Activated CD8-positive, alpha-beta T cell treated with anti-CD3 and anti-CD28 coated beads for 36 hours (primary cell): ENCODE measurements at regions not wholly inside any gene's neighbourhood (a gene's known extent, or its start where the extent isn't known, plus 50 kb on each side); places are given as distances from the start of the nearest gene placed in this dataset.

Experiments used
- ATAC-seq: fragments of 200-7000 bp; cut with Tn5 transposase; one replicate; pipeline ENCODE4 v1.10.0; 2021; ENCODE audit warnings: mild to moderate bottlenecking, moderate library complexity
- CTCF ChIA-PET: fragments of 350-600 bp; sonication (Branson Sonifier 250); formaldehyde crosslinking; loops from one replicate; lab custom pipeline; 2021; ENCODE audit warnings: antibody characterized with exemption; lab: Charles Lee
- POLR2A ChIA-PET: fragments of 350-600 bp; sonication (Branson Sonifier 250); formaldehyde crosslinking; loops from one replicate; lab custom pipeline; 2021; ENCODE audit warnings: antibody characterized with exemption; lab: Charles Lee
- DNase-seq: peaks from one replicate; pipeline ENCODE4 v3.0.0-alpha.2; 2020
- H3K27ac Mint-ChIP-seq: one replicate; pipeline ENCODE4 v1.8.0; 2021; ENCODE audit warnings: mild to moderate bottlenecking, mixed read lengths
- H3K27me3 Mint-ChIP-seq: one replicate; pipeline ENCODE4 v1.8.0; 2021; ENCODE audit warnings: mixed read lengths
- H3K36me3 Mint-ChIP-seq: one replicate; pipeline ENCODE4 v1.8.0; 2021; ENCODE audit warnings: low read depth, mixed read lengths
- H3K4me1 Mint-ChIP-seq: one replicate; pipeline ENCODE4 v1.8.0; 2021; ENCODE audit warnings: low read depth, mixed read lengths
- H3K4me3 Mint-ChIP-seq: one replicate; pipeline ENCODE4 v1.8.0; 2021; ENCODE audit warnings: mild to moderate bottlenecking, moderate library complexity, mixed read lengths
- H3K9me3 Mint-ChIP-seq: one replicate; pipeline ENCODE4 v1.8.0; 2021; ENCODE audit warnings: mixed read lengths
- CTCF ChIP-seq: fragments of 200-600 bp; IDR thresholded peaks from one replicate; pipeline ENCODE4 v1.8.0; 2022; ENCODE audit warnings: antibody characterized with exemption, mild to moderate bottlenecking
- intact Hi-C: fragments of 100-400 bp; cut with micrococcal nuclease; formaldehyde crosslinking; loops from one replicate; pipeline ENCODE4 v1.10.0; 2022

- Mint-ChIP-seq H3K9me3 (peaks cover 2% of the 10 kb centered on the region), H3K4me3 (no peak overlapping the region), H3K36me3 (no peaks in the 10 kb centered on the region), H3K27ac (no peak overlapping the region), H3K27me3 (no peaks in the 10 kb centered on the region), H3K4me1 (no peaks in the 10 kb centered on the region)
- TF ChIP-seq CTCF: no peak
- CTCF ChIA-PET: no interaction called here
- POLR2A ChIA-PET: no interaction called here
- no peak for DNase-seq
- intact Hi-C loops: no loop called here
- ATAC-seq: no peak
These were observed 726.5 kb upstream of the RIOK2 start for GRCh38 chr5:97909541-97909940.

GRCh38 chr5:97914483-97914882 is 731.4 kb upstream of the RIOK2 start:
- CTCF ChIA-PET: no interaction called here

GRCh38 chr5:97915106-97915505 is 732.1 kb upstream of the RIOK2 start:
- H3K9me3 Mint-ChIP-seq: no peaks in the 10 kb centered on the region
- DNase-seq: no peak
- no peak overlapping the region for H3K4me3 Mint-ChIP-seq
- intact Hi-C loops: no loop called here
- POLR2A ChIA-PET: no interaction called here
- no peaks in the 10 kb centered on the region for H3K27me3 Mint-ChIP-seq
- CTCF ChIA-PET: no interaction called here
- no peak for TF ChIP-seq CTCF
- no peaks in the 10 kb centered on the region for H3K4me1 Mint-ChIP-seq
- H3K36me3 Mint-ChIP-seq: no peaks in the 10 kb centered on the region
- no peak for ATAC-seq
- H3K27ac Mint-ChIP-seq: no peak overlapping the region

More at GRCh38 chr5:97914483-97914882, 731.4 kb upstream of the RIOK2 start:
- Mint-ChIP-seq H3K27ac (no peak overlapping the region), H3K4me1 (no peaks in the 10 kb centered on the region), H3K36me3 (no peaks in the 10 kb centered on the region), H3K9me3 (no peaks in the 10 kb centered on the region), H3K4me3 (no peak overlapping the region), H3K27me3 (no peaks in the 10 kb centered on the region)
- no peak for DNase-seq
- ATAC-seq: no peak
- POLR2A ChIA-PET: no interaction called here
- TF ChIP-seq CTCF: no peak
- intact Hi-C loops: no loop called here

GRCh38 chr5:97918057-97918456 is 735.0 kb upstream of the RIOK2 start:
- Mint-ChIP-seq H3K27ac (no peak overlapping the region), H3K4me1 (no peaks in the 10 kb centered on the region), H3K27me3 (no peaks in the 10 kb centered on the region), H3K9me3 (no peaks in the 10 kb centered on the region), H3K36me3 (no peaks in the 10 kb centered on the region), H3K4me3 (no peak overlapping the region)
- ATAC-seq: no peak
- TF ChIP-seq CTCF: no peak
- DNase-seq: no peak
- ChIA-PET POLR2A (no interaction called here), CTCF (no interaction called here)
- intact Hi-C loops: no loop called here

GRCh38 chr5:97918620-97919019 is 735.6 kb upstream of the RIOK2 start:
- ATAC-seq: no peak
- POLR2A ChIA-PET: no interaction called here
- no peak for TF ChIP-seq CTCF
- H3K9me3 Mint-ChIP-seq: no peaks in the 10 kb centered on the region
- H3K27me3 Mint-ChIP-seq: no peaks in the 10 kb centered on the region
- H3K4me1 Mint-ChIP-seq: no peaks in the 10 kb centered on the region
- no peaks in the 10 kb centered on the region for H3K36me3 Mint-ChIP-seq
- intact Hi-C loops: no loop called here
- DNase-seq: no peak
- H3K4me3 Mint-ChIP-seq: no peak overlapping the region
- CTCF ChIA-PET: no interaction called here
- H3K27ac Mint-ChIP-seq: no peak overlapping the region
